ENCODE measurements at regions not wholly inside any gene's neighbourhood (a gene's known extent, or its start where the extent isn't known, plus 50 kb on each side); places are given as distances from the start of the nearest gene placed in this dataset.

GRCh38 chr2:5035057-5035488 lies 657.1 kb upstream of the SOX11 start:
- no peak for DNase-seq

GRCh38 chr2:5036256-5036655 lies 655.9 kb upstream of the SOX11 start:
- no peak for DNase-seq

- no peak for DNase-seq
Measured at GRCh38 chr2:5039241-5039975, 652.8 kb upstream of the SOX11 start.

- no peak for DNase-seq
Measured at GRCh38 chr2:5040571-5040970, 651.6 kb upstream of the SOX11 start.

DNA sequence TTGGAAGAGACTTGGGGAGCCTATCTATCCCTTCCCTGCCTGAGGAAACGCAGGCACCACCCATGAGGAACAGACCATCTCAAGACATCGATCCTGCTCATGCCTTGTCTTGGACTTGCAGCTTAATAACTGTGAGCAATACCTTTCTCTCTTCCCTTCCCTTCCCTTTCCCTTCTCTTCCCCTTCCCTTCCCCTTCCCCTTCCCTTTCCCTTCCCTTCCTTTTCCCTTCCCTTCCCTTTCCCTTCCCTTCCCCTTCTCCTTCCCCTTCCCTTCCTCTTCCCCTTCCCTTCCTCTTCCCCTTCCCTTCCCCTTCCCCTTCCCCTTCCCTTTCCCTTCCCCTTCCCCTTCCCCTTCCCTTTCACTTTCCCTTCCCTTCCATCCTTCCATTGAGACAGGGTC lies 650.7 kb upstream of the SOX11 start:
- no peak for DNase-seq

DNA sequence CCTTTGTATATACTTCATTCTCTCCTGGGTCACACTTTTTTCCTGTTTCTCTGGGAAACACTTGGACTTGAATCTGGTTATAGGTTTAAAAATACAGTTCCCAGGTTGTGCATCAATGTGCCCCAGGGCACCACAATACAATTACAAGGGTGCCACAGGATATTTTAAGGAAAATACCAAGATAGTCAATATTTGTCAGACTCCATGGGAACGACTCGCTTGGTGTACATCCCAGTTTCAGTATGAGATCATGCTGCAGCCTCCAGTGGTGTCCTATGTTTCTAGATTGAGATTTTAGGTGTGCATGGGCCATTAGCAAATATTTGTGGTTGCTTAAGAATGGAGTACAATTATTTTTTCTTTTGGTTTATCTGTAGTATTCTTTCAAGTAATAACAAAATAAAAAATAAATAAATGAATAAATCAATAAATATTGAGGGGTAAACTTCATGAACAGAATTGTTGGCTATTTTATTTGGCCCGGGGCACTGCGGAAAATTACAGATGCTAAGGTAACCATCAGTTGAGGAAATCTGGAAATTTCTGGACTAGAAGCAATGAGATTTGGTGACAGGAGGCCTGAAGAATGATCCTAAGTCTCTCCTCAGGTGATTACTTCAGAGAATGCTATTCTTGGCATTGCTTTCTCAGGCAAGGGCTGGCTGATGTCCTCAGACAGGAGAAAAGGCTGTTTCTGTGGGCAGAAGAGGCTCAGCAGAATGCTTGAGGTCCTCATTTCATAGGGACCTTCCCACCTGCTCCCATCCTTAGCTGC lies 649.3 kb upstream of the SOX11 start:
- no peak for DNase-seq

DNA sequence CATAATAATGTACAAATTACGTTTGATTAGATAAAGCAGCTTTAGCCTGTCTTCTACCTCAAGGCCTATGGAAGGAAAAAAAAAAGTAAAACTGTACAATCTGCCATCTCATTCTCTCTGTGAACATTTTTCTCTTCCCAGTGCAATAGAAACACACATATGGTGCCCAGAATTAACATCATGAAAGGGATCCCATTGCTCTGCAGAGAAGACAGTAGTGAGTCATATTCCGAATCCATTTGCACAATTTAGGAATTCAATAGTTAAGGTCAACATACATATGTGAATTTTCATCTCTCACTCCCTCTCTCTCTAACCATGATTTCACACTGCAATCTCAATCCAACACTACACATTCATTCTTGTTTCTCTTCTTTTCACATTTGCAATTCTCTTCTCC lies 640.9 kb upstream of the SOX11 start:
- no peak for DNase-seq

DNA sequence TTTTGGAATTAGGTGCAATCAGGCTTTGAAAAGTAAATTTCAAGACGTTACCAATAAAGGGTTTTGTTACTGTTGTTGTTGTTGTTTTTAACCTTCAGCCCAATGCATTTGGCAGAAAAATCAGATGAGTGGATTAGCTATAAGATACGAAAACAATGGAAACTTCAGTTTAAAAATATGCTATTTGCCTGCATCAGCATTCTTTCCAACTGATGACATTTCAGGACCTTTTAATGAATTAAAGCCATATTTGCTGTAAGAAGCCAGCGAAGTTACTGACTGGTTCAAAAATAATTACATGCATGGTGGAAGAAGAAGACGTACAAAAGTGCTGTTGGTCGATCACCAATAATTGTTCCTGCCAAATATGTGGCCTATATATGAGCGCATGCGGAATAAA lies 639.3 kb upstream of the SOX11 start:
- no peak for DNase-seq

DNA sequence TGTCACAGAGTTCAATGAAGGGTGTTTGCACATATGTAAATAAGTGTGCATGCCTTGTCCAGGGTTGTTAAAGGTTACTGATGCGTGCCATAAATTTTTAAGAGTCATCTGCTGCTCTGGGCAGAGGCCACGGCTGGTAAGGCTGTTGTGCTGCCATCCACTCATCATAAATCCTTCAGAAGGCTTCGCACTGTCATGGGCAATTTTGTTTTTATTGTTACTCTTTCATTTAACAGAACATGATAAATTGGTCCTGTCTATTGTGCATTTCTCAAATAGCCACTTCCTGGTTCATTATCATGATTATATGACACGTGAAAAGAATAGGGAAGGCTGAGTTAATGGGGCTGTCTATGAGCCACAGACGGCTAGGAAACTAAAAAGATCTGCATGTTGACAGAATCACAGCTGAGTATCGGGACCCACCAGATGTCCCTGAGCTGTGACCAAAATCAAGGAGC lies 634.3 kb upstream of the SOX11 start:
- no peak for DNase-seq

DNA sequence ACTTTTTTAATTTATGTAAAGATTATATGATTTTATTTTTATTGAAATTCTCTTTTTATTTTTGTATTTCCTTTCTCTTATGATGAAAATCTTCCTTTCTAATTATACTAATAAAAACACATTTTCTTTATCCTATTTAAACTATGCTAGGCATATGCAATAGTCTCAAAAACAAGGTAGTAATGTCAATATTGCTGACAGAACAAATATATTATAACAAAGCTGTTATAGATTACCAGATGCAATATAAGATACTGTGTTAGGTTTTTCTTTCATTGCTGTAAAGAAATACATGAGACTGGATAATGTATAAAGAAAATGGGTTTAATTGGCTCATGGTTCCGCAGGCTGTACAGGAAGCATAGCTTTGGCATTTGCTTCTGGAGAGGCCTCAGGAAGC lies 631.2 kb upstream of the SOX11 start:
- no peak for DNase-seq

GRCh38 chr2:5064687-5065086 lies 627.5 kb upstream of the SOX11 start:
- no peak for DNase-seq

DNA sequence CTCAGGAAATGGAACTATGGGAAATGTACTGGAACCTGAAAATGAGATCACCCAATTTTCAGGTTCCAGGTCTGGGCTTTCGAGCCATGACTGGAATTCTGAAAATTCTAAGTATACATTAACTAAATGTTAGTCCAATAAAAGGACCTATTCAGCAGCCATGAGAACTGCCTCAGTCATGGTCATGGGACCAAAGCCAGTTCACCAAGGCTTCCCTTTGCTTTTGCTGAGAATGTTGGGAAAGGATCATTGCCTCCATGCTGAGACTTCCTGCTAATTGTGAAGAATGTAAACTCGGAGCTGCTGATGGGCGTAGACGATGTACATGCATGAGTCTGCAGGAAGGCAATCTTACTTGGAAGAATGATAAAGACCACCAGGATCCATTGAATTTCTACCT lies 624.4 kb upstream of the SOX11 start:
- DNase-seq, result no peak

DNA sequence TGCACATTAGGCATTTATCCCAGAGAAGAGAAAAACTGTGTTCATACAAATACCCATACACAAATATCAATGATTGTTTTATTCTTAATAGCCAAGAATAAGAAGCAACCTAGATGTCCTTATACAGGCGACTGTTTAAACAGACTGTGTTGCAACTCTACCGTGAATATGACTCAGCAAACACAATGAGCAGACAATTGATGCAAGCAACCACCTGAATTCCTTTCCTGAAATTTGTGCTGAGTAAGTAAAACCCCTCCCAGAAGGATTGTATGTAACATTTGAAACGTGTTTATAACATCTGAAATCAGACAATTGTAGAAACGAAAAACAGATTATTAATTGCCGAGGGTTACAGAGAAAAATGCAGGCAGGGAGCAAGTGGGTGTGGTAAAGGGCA lies 621.9 kb upstream of the SOX11 start:
- no peak for DNase-seq

DNA sequence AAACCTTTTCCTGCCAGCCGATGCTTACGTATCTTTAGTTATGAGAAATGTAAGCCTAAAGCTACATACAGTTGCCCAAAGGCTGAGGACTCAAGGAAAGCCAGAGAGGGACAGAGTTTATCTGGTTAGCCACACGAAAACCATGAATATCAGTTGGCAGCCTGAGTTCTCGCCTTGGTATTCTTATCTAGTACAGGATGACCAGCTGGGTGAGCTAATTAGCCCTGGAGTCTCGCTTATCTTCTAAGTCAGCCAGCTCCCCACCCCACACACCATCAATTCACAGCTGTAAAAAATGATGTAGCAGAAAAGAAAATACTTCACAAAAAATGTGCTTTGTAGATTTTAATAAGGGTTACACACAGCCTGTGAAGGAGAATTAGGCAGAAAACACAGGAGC lies 617.5 kb upstream of the SOX11 start:
- DNase-seq, result no peak

DNA sequence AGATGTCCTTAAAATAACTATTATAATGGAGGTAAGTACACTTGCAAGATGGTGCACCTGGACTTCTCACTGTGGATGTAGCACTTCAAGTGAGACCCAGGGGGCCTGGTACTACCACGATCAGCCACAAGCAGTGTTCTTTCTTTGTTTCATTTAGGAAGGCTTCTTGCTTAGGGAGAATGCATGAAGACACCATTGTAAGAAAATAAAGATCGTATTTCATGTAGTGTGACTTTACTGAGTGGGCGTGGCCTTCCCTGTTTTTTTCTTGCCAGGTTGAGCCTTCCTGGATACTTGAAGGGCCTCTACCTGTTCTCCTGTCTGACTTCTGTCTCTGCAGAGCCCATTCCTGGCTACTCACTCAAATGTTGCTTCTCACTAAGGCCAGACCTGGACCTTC lies 615.6 kb upstream of the SOX11 start:
- no peak for DNase-seq

- no peak for DNase-seq
Measured at GRCh38 chr2:5077479-5078089, 614.6 kb upstream of the SOX11 start.

GRCh38 chr2:5083402-5083801 lies 608.8 kb upstream of the SOX11 start:
- no peak for DNase-seq

DNA sequence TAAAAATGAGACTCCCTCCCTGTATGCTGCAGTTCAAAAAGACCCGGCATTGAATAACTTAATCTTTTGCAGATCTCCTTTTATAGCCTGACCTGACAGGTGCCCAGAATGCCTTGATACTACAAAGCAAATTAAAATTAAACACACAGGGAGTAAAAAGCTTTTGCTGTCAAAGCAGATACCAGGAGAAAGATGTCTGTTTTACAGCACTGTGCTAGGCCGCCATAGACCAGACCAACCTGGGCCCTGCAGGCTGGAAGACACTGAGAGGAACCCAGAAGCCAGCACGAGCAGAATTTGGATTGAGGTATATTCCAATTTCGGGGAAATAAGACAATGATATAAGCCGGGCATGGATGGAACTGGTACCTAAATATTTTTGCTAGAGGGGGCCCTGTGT lies 602.8 kb upstream of the SOX11 start:
- no peak for DNase-seq

GRCh38 chr2:5093056-5093455 lies 599.1 kb upstream of the SOX11 start:
- no peak for DNase-seq

GRCh38 chr2:5093518-5093917 lies 598.7 kb upstream of the SOX11 start:
- no peak for DNase-seq

DNA sequence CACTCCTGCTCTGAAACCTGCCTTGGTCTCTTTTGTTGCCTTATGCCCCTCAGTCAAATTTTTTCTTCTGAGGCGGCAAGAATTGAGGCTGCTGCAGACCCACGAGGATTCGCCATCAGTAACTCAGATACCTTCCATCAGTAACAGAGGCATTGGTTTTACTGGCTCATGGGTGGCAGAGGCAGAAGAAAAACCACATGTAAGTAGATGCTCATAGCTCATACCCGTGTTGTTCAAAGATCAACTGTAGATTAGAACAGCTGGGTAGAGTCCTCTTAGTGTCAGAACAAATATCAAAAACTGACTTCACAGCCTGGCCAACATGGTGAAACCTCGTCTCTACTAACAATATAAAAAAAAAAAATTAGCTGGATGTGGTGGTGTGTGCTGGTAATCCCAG lies 598.0 kb upstream of the SOX11 start:
- no peak for DNase-seq

DNA sequence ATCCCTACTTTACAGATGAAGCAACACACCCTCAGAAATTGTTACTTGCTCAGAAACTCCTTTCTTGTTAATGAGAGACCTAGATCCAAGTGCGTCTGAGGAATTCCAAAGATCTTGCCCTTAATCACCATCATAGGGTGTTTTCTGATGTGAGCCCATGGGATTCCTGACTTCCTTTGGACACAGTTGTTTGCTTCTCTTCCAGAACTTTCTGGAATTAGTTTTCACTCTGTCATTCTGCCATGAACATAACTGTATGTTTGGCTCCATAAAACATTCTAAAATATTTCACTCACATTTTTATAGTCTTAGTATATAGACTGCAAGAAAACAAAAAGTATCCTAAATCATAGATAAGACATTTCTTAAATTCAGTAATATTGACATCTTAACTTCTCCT lies 593.9 kb upstream of the SOX11 start:
- no peak for DNase-seq

DNA sequence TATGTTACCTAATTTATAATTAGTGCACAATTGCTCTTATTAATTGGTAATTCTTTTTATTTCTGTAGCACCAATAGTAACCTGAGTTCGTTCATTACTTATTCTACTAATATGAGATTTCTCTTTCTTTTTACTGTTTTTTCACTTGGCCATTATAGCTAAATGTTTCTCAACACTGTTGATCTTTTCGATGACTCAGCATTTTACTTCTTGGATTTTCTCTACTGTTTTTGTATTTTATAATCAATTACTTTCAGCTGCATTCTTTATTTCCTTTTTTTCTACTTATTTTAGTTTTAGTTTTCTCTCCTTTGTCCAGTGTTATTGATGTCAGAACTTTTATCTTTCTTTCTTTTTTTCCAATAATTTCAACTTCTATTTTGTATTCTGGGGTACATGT lies 589.4 kb upstream of the SOX11 start:
- DNase-seq, result no peak

GRCh38 chr2:5111581-5111980 lies 580.6 kb upstream of the SOX11 start:
- DNase-seq, result no peak
